ENCODE measurements at regions not wholly inside any gene's neighbourhood (a gene's known extent, or its start where the extent isn't known, plus 50 kb on each side); places are given as distances from the start of the nearest gene placed in this dataset.

DNA sequence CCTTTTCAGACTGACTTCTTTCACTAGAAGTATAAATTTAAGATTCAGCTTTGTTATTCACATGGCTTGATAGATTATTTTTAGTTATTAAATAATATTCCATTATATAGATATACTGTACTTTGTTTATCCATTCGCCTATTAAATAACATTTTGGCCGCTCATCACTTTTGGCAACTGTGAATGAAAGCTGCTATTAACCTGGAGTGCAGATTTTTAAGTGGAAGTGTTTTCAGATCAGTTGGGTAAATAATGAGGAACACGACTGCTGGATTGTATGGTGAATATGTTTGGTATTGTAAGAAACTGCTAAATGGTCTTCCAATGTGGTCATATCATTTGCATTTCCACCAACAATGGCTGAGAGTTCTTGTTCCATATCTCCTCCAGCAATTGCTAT is 97.6 kb upstream of the ZNF804B start:
- H3K4me1 ChIP-seq (ENCODE audit: insufficient read depth, low read length) = peaks cover 4% of the 10 kb centered on the region; the same call in 1 of the 2 replicates
- Mint-ChIP-seq H3K4me1 (peaks cover 15 to 25% of the 10 kb centered on the region in 2 experiments), H3K27ac (no peak overlapping the region)

More for the DNA sequence above, 97.6 kb upstream of the ZNF804B start:
- TF ChIP-seq, protein P1, sequence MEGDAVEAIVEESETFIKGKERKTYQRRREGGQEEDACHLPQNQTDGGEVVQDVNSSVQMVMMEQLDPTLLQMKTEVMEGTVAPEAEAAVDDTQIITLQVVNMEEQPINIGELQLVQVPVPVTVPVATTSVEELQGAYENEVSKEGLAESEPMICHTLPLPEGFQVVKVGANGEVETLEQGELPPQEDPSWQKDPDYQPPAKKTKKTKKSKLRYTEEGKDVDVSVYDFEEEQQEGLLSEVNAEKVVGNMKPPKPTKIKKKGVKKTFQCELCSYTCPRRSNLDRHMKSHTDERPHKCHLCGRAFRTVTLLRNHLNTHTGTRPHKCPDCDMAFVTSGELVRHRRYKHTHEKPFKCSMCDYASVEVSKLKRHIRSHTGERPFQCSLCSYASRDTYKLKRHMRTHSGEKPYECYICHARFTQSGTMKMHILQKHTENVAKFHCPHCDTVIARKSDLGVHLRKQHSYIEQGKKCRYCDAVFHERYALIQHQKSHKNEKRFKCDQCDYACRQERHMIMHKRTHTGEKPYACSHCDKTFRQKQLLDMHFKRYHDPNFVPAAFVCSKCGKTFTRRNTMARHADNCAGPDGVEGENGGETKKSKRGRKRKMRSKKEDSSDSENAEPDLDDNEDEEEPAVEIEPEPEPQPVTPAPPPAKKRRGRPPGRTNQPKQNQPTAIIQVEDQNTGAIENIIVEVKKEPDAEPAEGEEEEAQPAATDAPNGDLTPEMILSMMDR (conservative IDR thresholded peaks at IDR 0.05) = no peak
- no peaks in the 10 kb centered on the region for H3K79me1 ChIP-seq (ENCODE audit: insufficient read depth, low read depth, low read length, poor library complexity, severe bottlenecking)
- H3K9ac ChIP-seq (ENCODE audit: extremely low read depth, insufficient read length, low read length) = no peak overlapping the region
- Mint-ChIP-seq H3K4me3 (no peak overlapping the region), H3K27me3 (ENCODE audit: low read depth) (no peaks in the 10 kb centered on the region), H3K36me3 (ENCODE audit: insufficient read depth in 1 of 3, low read depth in 3 of 3) (no peaks in the 10 kb centered on the region; a peak in 1 of 7 replicates), H3K9me3 (no peaks in the 10 kb centered on the region)
- no peak overlapping the region for H3K27ac ChIP-seq (ENCODE audit: insufficient read length, low read depth, low read length)
- no peak overlapping the region for H2AK5ac ChIP-seq (ENCODE audit: insufficient read length, low read length)
- no peaks in the 10 kb centered on the region for H4K20me1 ChIP-seq (ENCODE audit: control insufficient read depth, insufficient read depth, insufficient read length)
- H2BK12ac ChIP-seq (ENCODE audit: insufficient read length, low read depth, low read length) = no peak overlapping the region
- H3K9me3 ChIP-seq (ENCODE audit: control insufficient read depth, low read depth, low read length) = no peaks in the 10 kb centered on the region
- H2BK15ac ChIP-seq (ENCODE audit: low read depth, low read length) = no peak overlapping the region
- H2BK5ac ChIP-seq (ENCODE audit: insufficient read length, low read length) = no peak overlapping the region
- H3K14ac ChIP-seq (ENCODE audit: insufficient read depth, low read length) = no peak overlapping the region
- no peaks in the 10 kb centered on the region for H3K27me3 ChIP-seq (ENCODE audit: insufficient read depth, low read length)
- H2AFZ ChIP-seq (ENCODE audit: low read length) = no peak overlapping the region
- no peak overlapping the region for H3K56ac ChIP-seq (ENCODE audit: insufficient read length, low read depth, low read length)
- H3K18ac ChIP-seq (ENCODE audit: insufficient read length, low read depth, low read length) = no peak overlapping the region
- no peak overlapping the region for H3T11ph ChIP-seq (ENCODE audit: low read length)
- no peak overlapping the region for H2BK120ac ChIP-seq (ENCODE audit: low read depth, low read length, poor library complexity, severe bottlenecking)
- WGBS (ENCODE audit: extremely low coverage, insufficient read length, low lambda C conversion rate) = no CpG with 5 or more reads among the region's 3 CpGs
- no peak overlapping the region for H3K4ac ChIP-seq (ENCODE audit: low read depth, low read length)
- DNase-seq = no peak
- no peak overlapping the region for H2BK20ac ChIP-seq (ENCODE audit: low read depth, low read length, poor library complexity, severe bottlenecking)
- no peaks in the 10 kb centered on the region for H3K79me2 ChIP-seq (ENCODE audit: insufficient read depth, low read length)
- no peak overlapping the region for H3K23ac ChIP-seq (ENCODE audit: insufficient read length, low read depth, low read length)
- no peak overlapping the region for H4K8ac ChIP-seq (replicated peaks; ENCODE audit: insufficient read length, low read depth, low read length)
- no peak overlapping the region for H4K5ac ChIP-seq (ENCODE audit: insufficient read length, low read depth, low read length)
- H3K23me2 ChIP-seq (ENCODE audit: insufficient read length, low read depth, low read length, poor library complexity, severe bottlenecking) = no peaks in the 10 kb centered on the region
- no peak overlapping the region for H4K91ac ChIP-seq (ENCODE audit: insufficient read length, low read depth, low read length)
- no peak overlapping the region for H3K4me2 ChIP-seq (ENCODE audit: insufficient read depth, insufficient read length, low read length)
